Smooth muscle cell (in vitro differentiated cells): ENCODE measurements at regions not wholly inside any gene's neighbourhood (a gene's known extent, or its start where the extent isn't known, plus 50 kb on each side); places are given as distances from the start of the nearest gene placed in this dataset.
"Not testable (repeated sequence)": the region's sequence is repeated elsewhere in the genome, so short reads cannot be mapped to it uniquely, and the experiment has no call there.

Experiments
- DNase-seq: peaks from one replicate; lab custom pipeline; 2025; ENCODE audit not compliant: unreplicated experiment; lab: John Stamatoyannopoulos, UW
- H2AFZ ChIP-seq: fragments of 200-600 bp; sonication (generic); 2 replicates; pipeline ENCODE4 v1.6.0; 2016; ENCODE audit warnings: antibody characterized with exemption, low read depth, mild to moderate bottlenecking
- H3F3A ChIP-seq: fragments of 200-600 bp; sonication (generic); 2 replicates; pipeline ENCODE4 v1.6.0; 2017; ENCODE audit warnings: antibody characterized with exemption, low read depth
- H3K27ac ChIP-seq: fragments of 200-600 bp; sonication (generic); 2 replicates; pipeline ENCODE4 v1.5.1; 2016; ENCODE audit warnings: low read depth, mild to moderate bottlenecking
- H3K27me3 ChIP-seq: fragments of 200-600 bp; sonication (generic); 2 replicates; pipeline ENCODE4 v1.6.1; 2016; ENCODE audit warnings: low read depth, mild to moderate bottlenecking
- H3K36me3 ChIP-seq: fragments of 200-600 bp; sonication (generic); 2 replicates; pipeline ENCODE4 v1.5.1; 2016; ENCODE audit warnings: low read depth
- H3K4me1 ChIP-seq: fragments of 200-600 bp; sonication (generic); 2 replicates; pipeline ENCODE4 v1.5.1; 2016; ENCODE audit warnings: low read depth
- H3K4me2 ChIP-seq: fragments of 200-600 bp; sonication (generic); 2 replicates; pipeline ENCODE4 v1.6.0; 2016; ENCODE audit warnings: mild to moderate bottlenecking
- H3K4me3 ChIP-seq: fragments of 200-600 bp; sonication (generic); 2 replicates; pipeline ENCODE4 v1.5.1; 2016; ENCODE audit warnings: mild to moderate bottlenecking
- H3K79me2 ChIP-seq: fragments of 200-600 bp; sonication (generic); 2 replicates; pipeline ENCODE4 v1.6.0; 2016; ENCODE audit warnings: low read depth, mild to moderate bottlenecking
- H3K9ac ChIP-seq: fragments of 200-600 bp; sonication (generic); 2 replicates; pipeline ENCODE4 v1.6.0; 2016; ENCODE audit warnings: low read depth
- H3K9me3 ChIP-seq: fragments of 200-600 bp; sonication (generic); replicated peaks from 2 replicates; pipeline ENCODE4 v1.5.1; 2016; ENCODE audit warnings: low read depth
- H4K20me1 ChIP-seq: fragments of 200-600 bp; sonication (generic); 2 replicates; pipeline ENCODE4 v1.6.0; 2016; ENCODE audit warnings: low read depth
- CTCF ChIP-seq: fragments of 200-600 bp; sonication (generic); IDR thresholded peaks from 2 replicates; pipeline ENCODE4 v1.5.1; 2017; ENCODE audit warnings: borderline replicate concordance, mild to moderate bottlenecking, antibody characterized with exemption; ENCODE audit not compliant: insufficient read depth, poor library complexity, severe bottlenecking
- WGBS: methylation state at CpG from one replicate; pipeline ENCODE4 v1.1.7; 2016; ENCODE audit warnings: low lambda C conversion rate; 5-methylcytosine and 5-hydroxymethylcytosine counted together

GRCh38 chr10:14423111-14423744, 92.5 kb upstream of the FRMD4A start:
- H3K36me3 ChIP-seq: no peaks in the 10 kb centered on the region

GRCh38 chr10:14422431-14422830, 91.7 kb upstream of the FRMD4A start:
- no peak overlapping the region for H3K9ac ChIP-seq
- no peaks in the 10 kb centered on the region for H3K9me3 ChIP-seq
- H4K20me1 ChIP-seq: no peaks in the 10 kb centered on the region
- H3K36me3 ChIP-seq: no peaks in the 10 kb centered on the region
- DNase-seq: no peak
- no peaks in the 10 kb centered on the region for H3K27me3 ChIP-seq
- H3K27ac ChIP-seq: no peak overlapping the region
- no peak for TF ChIP-seq CTCF
- H2AFZ ChIP-seq: no peak overlapping the region
- WGBS: 71% methylated on average over 2 of the region's 2 CpGs
- H3K4me1 ChIP-seq: peaks cover 10% of the 10 kb centered on the region
- H3K79me2 ChIP-seq: no peaks in the 10 kb centered on the region
- no peak overlapping the region for H3K4me2 ChIP-seq
- no peak overlapping the region for H3K4me3 ChIP-seq
- H3F3A ChIP-seq: no peaks in the 10 kb centered on the region

More at GRCh38 chr10:14423111-14423744, 92.5 kb upstream of the FRMD4A start:
- Histone ChIP-seq H3K27me3 (no peaks in the 10 kb centered on the region), H4K20me1 (no peaks in the 10 kb centered on the region), H3F3A (no peaks in the 10 kb centered on the region), H3K9ac (no peak overlapping the region), H3K9me3 (no peaks in the 10 kb centered on the region), H3K27ac (no peak overlapping the region), H3K4me3 (no peak overlapping the region), H3K4me2 (no peak overlapping the region), H3K79me2 (no peaks in the 10 kb centered on the region), H2AFZ (no peak overlapping the region), H3K4me1 (peaks cover 10% of the 10 kb centered on the region)
- WGBS: 94% methylated on average over 6 of the region's 6 CpGs
- no peak for TF ChIP-seq CTCF
- DNase-seq: no peak

GRCh38 chr10:14421941-14422340, 91.2 kb upstream of the FRMD4A start:
- Histone ChIP-seq H3K9me3 (no peaks in the 10 kb centered on the region), H4K20me1 (no peaks in the 10 kb centered on the region), H3K4me1 (peaks cover 15% of the 10 kb centered on the region), H3K36me3 (no peaks in the 10 kb centered on the region), H2AFZ (no peak overlapping the region), H3K27ac (no peak overlapping the region), H3F3A (no peaks in the 10 kb centered on the region), H3K79me2 (no peaks in the 10 kb centered on the region), H3K4me3 (no peak overlapping the region), H3K4me2 (no peak overlapping the region), H3K9ac (no peak overlapping the region), H3K27me3 (no peaks in the 10 kb centered on the region)
- no peak for TF ChIP-seq CTCF
- DNase-seq: no peak
- 78% methylated on average over 3 of the region's 3 CpGs for WGBS

GRCh38 chr10:14417336-14417735, 86.6 kb upstream of the FRMD4A start:
- DNase-seq, H3K9me3 ChIP-seq, H3K9ac ChIP-seq, H3K79me2 ChIP-seq, H3K4me2 ChIP-seq, H3F3A ChIP-seq, H4K20me1 ChIP-seq, H3K4me3 ChIP-seq, H3K36me3 ChIP-seq, H3K27me3 ChIP-seq, H2AFZ ChIP-seq: not testable (repeated sequence)
- H3K4me1 ChIP-seq: peaks cover 11% of the 10 kb centered on the region
- H3K27ac ChIP-seq: peak overlapping the region; percentile 91
- 91% methylated on average over 2 of the region's 2 CpGs for whole genome bisulfite sequencing
